K562 (cell line): ENCODE measurements at regions not wholly inside any gene's neighbourhood (a gene's known extent, or its start where the extent isn't known, plus 50 kb on each side); places are given as distances from the start of the nearest gene placed in this dataset.

ENCODE experiments used
- CGGBP1 ChIP-seq: fragments of 250-450 bp; sonication (Bioruptor Pico); IDR thresholded peaks from 2 replicates; pipeline ENCODE4 v1.9.0; 2021; ENCODE audit warnings: mild to moderate bottlenecking
- KDM5B ChIP-seq: fragments of 200-600 bp; sonication (generic); IDR thresholded peaks from 2 replicates; pipeline ENCODE4 v1.6.1; 2012; ENCODE audit warnings: low read depth, mild to moderate bottlenecking, moderate library complexity, low read length, control low read depth, inconsistent platforms; ENCODE audit not compliant: insufficient replicate concordance
- MGA ChIP-seq: fragments of 450-650 bp; IDR thresholded peaks from 2 replicates; pipeline ENCODE4 v1.6.1; 2016; ENCODE audit warnings: mild to moderate bottlenecking, moderate library complexity
- MYC ChIP-seq, 2 experiments: fragments of 250-450 bp in 1 of 2; sonication (Bioruptor Pico) in 1 of 2; IDR thresholded peaks; 2 replicates each; pipeline versions ENCODE4 v1.5.1 to v1.6.1; 2012 to 2021; ENCODE audit warnings: low read depth in 2 of 2, borderline replicate concordance in 1 of 2, improper control_type of control experiment in 1 of 2, low read length in 1 of 2, mild to moderate bottlenecking in 1 of 2, moderate library complexity in 1 of 2
- NFRKB ChIP-seq: fragments of 450-650 bp; IDR thresholded peaks from 2 replicates; pipeline ENCODE4 v1.6.1; 2016; ENCODE audit warnings: low read depth
- PRMT5 ChIP-seq: sonication (generic); formaldehyde crosslinking; IDR thresholded peaks from 2 replicates; pipeline ENCODE4 v1.5.0; 2020; ENCODE audit warnings: missing genetic modification reagents
- STAT5A ChIP-seq: IDR thresholded peaks from 2 replicates; pipeline ENCODE4 v1.6.1; 2012; ENCODE audit warnings: low read length, inconsistent platforms, borderline replicate concordance
- VEZF1 ChIP-seq: fragments of 200-800 bp; sonication (Bioruptor generic); IDR thresholded peaks from 2 replicates; pipeline ENCODE4 v1.6.1; 2017; ENCODE audit warnings: missing genetic modification characterization, missing compliant biosample characterization
- YBX1 ChIP-seq: fragments of 450-650 bp; IDR thresholded peaks from 2 replicates; pipeline ENCODE4 v1.7.1; 2016; ENCODE audit warnings: mild to moderate bottlenecking
- ZNF165 ChIP-seq: fragments of 250-450 bp; sonication (Bioruptor Pico); IDR thresholded peaks from 2 replicates; pipeline ENCODE4 v1.4.0; 2020; ENCODE audit warnings: borderline replicate concordance
- ZNF347 ChIP-seq: fragments of 450-650 bp; formaldehyde crosslinking; IDR thresholded peaks from 2 replicates; pipeline ENCODE4 v1.4.0; 2020; ENCODE audit warnings: low read depth, mild to moderate bottlenecking, moderate library complexity
- ZNF354B ChIP-seq: fragments of 250-450 bp; sonication (Bioruptor Pico); IDR thresholded peaks from 2 replicates; pipeline ENCODE4 v1.4.0; 2020

- TF ChIP-seq VEZF1 (CRISPR knock-in tag): peak; percentile 56; the same call in 1 of the 2 replicates
- TF ChIP-seq ZNF347: no peak
- TF ChIP-seq PRMT5 (CRISPR knock-in tag): no peak
- TF ChIP-seq MGA: no peak
- TF ChIP-seq YBX1: no peak
- TF ChIP-seq ZNF165 (CRISPR knock-in tag): no peak
- peak; percentile 62; the same call in 1 of the 2 replicates for TF ChIP-seq STAT5A
- TF ChIP-seq CGGBP1: no peak
- TF ChIP-seq ZNF354B: no peak
- TF ChIP-seq MYC (IDR thresholded peaks at IDR 0.05; ENCODE audit: low read depth, low read length): peak; percentile 26; the same call in 1 of the 2 replicates
- TF ChIP-seq MYC (CRISPR knock-in tag; IDR thresholded peaks at IDR 0.05; ENCODE audit: borderline replicate concordance, low read depth): no peak
- TF ChIP-seq NFRKB: no peak
- TF ChIP-seq KDM5B: no peak
Observed at GRCh38 chr2:217090024-217090473, 230.2 kb upstream of the TNP1 start (continued).
